GM10266 (cell line): ENCODE measurements at regions not wholly inside any gene's neighbourhood (a gene's known extent, or its start where the extent isn't known, plus 50 kb on each side); places are given as distances from the start of the nearest gene placed in this dataset.

Experiments used
- DNase-seq: peaks from one replicate; pipeline ENCODE4 v3.0.0; 2012; ENCODE audit errors: extremely low spot score
- TF ChIP-seq, protein P1 (sequence below): IDR thresholded peaks from 2 replicates; pipeline ENCODE4 v1.5.1; 2012; ENCODE audit warnings: mild to moderate bottlenecking, low read depth; ENCODE audit not compliant: control insufficient read depth, insufficient read depth; ENCODE audit errors: missing control alignments

DNA sequence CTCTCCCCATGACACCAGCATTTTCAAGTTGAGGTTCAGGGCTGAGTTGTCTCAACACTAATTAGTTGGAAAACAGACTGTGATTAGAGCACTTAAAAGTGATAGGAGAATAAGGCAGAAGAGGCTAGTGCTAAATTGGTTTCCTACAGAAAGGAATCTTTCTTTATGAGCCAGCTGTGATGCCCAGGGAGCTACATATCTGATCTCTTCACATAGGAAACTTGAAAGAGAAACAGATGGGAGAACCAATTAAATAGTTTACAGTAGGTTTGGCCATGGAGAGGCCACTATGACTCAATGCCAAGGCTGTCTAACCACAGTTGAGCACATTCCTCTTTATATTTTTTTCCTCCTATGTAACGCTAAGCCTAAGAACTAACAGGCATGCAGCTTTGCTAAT is 418.3 kb upstream of the CYRIA start:
- TF ChIP-seq, protein P1, sequence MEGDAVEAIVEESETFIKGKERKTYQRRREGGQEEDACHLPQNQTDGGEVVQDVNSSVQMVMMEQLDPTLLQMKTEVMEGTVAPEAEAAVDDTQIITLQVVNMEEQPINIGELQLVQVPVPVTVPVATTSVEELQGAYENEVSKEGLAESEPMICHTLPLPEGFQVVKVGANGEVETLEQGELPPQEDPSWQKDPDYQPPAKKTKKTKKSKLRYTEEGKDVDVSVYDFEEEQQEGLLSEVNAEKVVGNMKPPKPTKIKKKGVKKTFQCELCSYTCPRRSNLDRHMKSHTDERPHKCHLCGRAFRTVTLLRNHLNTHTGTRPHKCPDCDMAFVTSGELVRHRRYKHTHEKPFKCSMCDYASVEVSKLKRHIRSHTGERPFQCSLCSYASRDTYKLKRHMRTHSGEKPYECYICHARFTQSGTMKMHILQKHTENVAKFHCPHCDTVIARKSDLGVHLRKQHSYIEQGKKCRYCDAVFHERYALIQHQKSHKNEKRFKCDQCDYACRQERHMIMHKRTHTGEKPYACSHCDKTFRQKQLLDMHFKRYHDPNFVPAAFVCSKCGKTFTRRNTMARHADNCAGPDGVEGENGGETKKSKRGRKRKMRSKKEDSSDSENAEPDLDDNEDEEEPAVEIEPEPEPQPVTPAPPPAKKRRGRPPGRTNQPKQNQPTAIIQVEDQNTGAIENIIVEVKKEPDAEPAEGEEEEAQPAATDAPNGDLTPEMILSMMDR = no peak
- DNase-seq = no peak

DNA sequence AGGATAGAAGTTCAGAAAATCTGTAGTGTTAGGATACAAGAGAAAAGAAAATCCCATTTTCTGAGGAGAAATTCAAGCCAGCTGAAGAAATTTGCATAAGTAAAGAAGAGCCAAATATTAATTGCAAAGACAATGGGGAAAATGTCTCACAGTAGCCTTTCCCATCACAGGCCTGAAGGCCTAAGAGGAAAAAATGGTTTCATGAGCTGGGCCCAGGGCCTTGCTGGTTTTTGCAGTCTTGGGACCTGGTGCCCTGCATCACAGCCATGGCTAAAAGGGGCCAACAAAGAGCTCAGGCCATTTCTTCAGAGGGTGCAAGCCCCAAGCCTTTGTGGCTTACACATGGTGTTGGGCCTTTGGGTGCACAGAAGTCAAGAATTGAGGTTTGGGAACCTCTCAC is 413.6 kb upstream of the CYRIA start:
- no peak for DNase-seq
- TF ChIP-seq, protein P1 = no peak

DNA sequence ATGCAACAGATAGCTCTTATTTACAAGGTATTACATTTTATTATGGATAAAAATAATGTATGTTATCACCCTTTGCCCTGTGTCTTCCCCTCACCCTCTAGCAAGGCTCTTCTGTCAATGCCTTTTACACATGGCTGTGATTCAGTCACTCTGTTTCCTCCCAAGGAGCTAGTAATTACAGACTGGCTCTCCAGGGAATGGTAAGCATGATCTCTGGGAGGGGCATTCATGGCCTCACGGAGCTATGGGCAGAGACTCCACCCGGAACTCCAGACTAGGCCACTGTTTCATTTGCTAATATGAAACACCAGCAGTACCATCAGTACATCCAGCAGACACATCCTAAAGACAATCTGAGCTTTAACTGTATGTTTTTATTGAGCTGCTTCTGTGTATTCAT is 410.9 kb upstream of the CYRIA start:
- TF ChIP-seq, protein P1 = no peak
- no peak for DNase-seq

DNA sequence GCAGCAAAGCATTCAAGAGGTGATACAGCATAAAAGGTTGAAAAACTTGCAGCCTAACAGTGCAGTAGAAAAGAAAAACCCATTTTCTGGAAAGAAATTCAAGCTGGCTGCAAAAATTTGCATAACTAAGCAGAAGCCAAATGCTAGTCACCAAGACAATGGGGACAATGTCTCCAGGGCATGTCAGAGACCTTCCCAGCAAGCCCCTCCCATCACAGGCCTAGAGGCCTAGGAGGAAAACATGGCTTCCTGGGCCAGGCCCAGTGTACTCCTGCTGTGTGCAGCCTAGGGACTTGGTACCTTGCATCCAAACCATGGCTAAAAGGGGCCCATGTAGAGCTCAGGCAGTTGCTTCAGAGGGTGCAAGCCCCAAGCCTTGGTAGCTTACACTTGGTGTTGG is 405.1 kb upstream of the CYRIA start:
- TF ChIP-seq, protein P1 = no peak
- DNase-seq = no peak

DNA sequence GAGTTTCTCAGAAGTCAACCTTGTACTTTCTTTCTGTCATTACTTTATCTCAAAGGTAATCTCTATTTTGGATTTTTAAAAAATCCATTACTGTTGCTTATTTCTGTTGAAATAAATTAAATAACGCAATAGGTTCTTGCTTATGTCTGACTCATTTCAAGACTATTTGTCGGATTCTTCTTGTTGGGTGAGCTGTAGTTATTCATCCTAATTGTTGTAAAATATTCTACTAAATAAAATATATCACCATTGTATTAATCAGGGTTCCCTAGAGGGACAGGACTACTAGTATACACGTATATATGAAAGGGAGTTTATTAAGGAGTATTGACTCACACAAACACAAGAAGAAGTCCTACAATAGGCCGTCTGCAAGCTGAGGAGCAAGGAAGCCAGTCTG is 403.9 kb upstream of the CYRIA start:
- no peak for DNase-seq
- TF ChIP-seq, protein P1 = no peak

DNA sequence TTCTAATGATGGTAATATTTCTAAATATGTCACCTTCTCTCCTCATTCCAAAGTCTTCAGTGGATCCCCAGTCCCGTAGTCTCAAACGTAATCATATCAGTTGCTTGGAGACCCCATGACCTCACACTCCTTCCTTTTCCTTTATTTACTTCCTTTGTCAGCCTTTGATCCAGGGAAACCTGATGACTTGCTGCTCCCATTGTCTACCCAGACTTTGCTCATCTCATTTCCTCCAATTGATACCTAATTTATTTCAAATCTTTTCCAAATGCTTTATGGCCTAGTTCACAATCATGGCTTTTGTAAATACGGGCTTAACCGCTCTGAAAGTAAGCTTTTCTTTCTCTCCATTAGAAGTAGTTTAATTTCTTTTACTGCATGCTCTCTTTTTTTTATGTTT is 402.4 kb upstream of the CYRIA start:
- TF ChIP-seq, protein P1 = no peak
- no peak for DNase-seq

DNA sequence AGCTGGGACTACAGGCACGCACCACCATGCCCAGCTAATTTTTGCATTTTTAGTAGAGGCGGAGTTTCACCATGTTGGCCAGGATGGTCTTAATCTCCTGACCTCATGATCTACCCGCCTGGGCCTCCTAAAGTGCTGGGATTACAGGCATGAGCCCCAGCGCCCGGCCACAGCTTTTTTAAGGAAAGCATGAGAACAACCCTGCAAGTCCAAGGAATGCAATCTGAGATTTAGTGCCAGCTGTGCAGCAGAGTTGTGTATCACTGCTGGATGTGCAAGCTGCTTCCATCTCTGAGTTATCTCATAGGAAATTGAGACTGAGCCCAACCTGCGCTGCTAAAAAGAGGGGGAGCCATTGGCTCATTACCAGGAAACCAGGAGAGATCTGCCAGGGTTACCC is 399.9 kb upstream of the CYRIA start:
- TF ChIP-seq, protein P1 = no peak
- DNase-seq = no peak

DNA sequence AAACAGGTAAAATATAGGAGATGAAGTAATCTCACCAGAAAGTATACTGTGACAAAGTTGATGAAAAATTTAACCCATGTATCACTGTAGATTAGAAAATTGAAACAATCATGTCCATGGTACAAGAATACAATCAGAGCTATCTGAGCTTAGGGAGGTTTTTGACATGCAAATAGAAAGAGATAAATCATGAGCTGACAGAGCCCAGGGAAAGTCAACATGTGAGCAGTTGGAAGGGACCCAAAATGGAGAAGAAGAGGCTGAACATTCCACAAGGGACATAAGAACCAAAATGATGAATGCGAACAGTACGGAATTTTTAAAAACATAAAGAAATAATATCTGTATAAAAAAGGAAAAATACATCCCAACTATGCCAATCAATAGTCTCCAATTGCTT is 395.4 kb upstream of the CYRIA start:
- TF ChIP-seq, protein P1 = no peak
- no peak for DNase-seq
